ENCODE measurements at regions not wholly inside any gene's neighbourhood (a gene's known extent, or its start where the extent isn't known, plus 50 kb on each side); places are given as distances from the start of the nearest gene placed in this dataset.
"Not testable (repeated sequence)": the region's sequence is repeated elsewhere in the genome, so short reads cannot be mapped to it uniquely, and the experiment has no call there.

- H3K27me3 ChIP-seq (replicated peaks in 1 of 2; ENCODE audit: control insufficient read depth in 2 of 2, insufficient read depth in 2 of 2, low read length in 1 of 2); in situ Hi-C loops (cut with MboI); FAIRE-seq; H3K79me2 ChIP-seq (ENCODE audit: control insufficient read depth, insufficient read depth, low read length); H3K27ac ChIP-seq (ENCODE audit: control insufficient read depth, insufficient read depth); BruUV-seq (replicated peaks); H3K4me3 ChIP-seq; POLR2A ChIA-PET; DNase-seq (ENCODE audit: low read depth, low spot score); H4K20me1 ChIP-seq (ENCODE audit: control insufficient read depth, insufficient read depth); H3K36me3 ChIP-seq (ENCODE audit: control insufficient read depth in 2 of 2, insufficient read depth in 2 of 2, low read length in 1 of 2); H2AFZ ChIP-seq (ENCODE audit: control insufficient read depth, low read depth, low read length); H3K9ac ChIP-seq (ENCODE audit: control insufficient read depth, insufficient read depth, low read length); H3K4me2 ChIP-seq (ENCODE audit: control insufficient read depth, insufficient read depth): not testable (repeated sequence)
- 0% methylated on average over 2 of the region's 2 CpGs for WGBS (ENCODE audit: insufficient coverage, insufficient replicate concordance, low lambda C conversion rate, missing lambda C conversion rate)
- ATAC-seq: peak; percentile 49
- ChIA-PET SMC1A (ENCODE audit: uncharacterized antibody, unreplicated experiment) (interaction anchor here (0.8 to 2.5 kb wide), 5 partner anchors 9 to 26 kb away, joined by 3 to 9 read pairs (median 6); no protein-coding TSS in a partner anchor), CTCF (interaction anchor here (0.6 to 3.4 kb wide), 10 partner anchors 8 to 535 kb away, joined by 3 to 18 read pairs (median 6); no protein-coding TSS in a partner anchor), RAD21 (ENCODE audit: unreplicated experiment) (interaction anchor here (1.0 to 1.8 kb wide), 4 partner anchors 19 to 45 kb away, joined by 3 to 6 read pairs (median 4); no protein-coding TSS in a partner anchor)
- intact Hi-C loops (cut with micrococcal nuclease; ENCODE audit: unreplicated experiment): loop anchor here (1.0 to 5.0 kb wide), 2 partner anchors 49 to 1035 kb away; no protein-coding TSS in a partner anchor
- peaks cover 13% of the 10 kb centered on the region; the same call in 2 of the 3 replicates for H3K9me3 ChIP-seq (replicated peaks; ENCODE audit: control insufficient read depth, insufficient read depth, low read length)
- peak in 1 of 2 experiments; percentile 48; a peak in 2 of 4 replicates for TF ChIP-seq IKZF2 (IDR thresholded peaks at IDR 0.05)
- TF ChIP-seq SKIL (IDR thresholded peaks at IDR 0.05; ENCODE audit: low read depth, poor library complexity, severe bottlenecking): peak; percentile 59
- peak; percentile 38; the same call in 1 of the 2 replicates for TF ChIP-seq RUNX3 (IDR thresholded peaks at IDR 0.05; ENCODE audit: low read length)
- TF ChIP-seq MEF2B (IDR thresholded peaks at IDR 0.05; ENCODE audit: partially characterized antibody, poor library complexity, severe bottlenecking): peak; percentile 81
- TF ChIP-seq NBN (IDR thresholded peaks at IDR 0.05): 0 out of 2 replicates have a peak, but pooled peaks have one; percentile 23
- 0 out of 2 replicates have a peak, but pooled peaks have one; percentile 19 for TF ChIP-seq RELB (IDR thresholded peaks at IDR 0.05; ENCODE audit: low read depth)
- peak; percentile 74; the same call in 1 of the 2 replicates for TF ChIP-seq MTA2 (IDR thresholded peaks at IDR 0.05; ENCODE audit: low read depth)
- 0 out of 2 replicates have a peak, but pooled peaks have one; percentile 12 for TF ChIP-seq PAX5 (IDR thresholded peaks at IDR 0.05; ENCODE audit: borderline replicate concordance, low read depth, low read length)
- TF ChIP-seq ATF7 (IDR thresholded peaks at IDR 0.05; ENCODE audit: low read depth): peak; percentile 59
- TF ChIP-seq POU2F2 (IDR thresholded peaks at IDR 0.05; ENCODE audit: borderline replicate concordance, low read depth, low read length): 0 out of 3 replicates have a peak, but pooled peaks have one; percentile 40
- H3K4me1 ChIP-seq (ENCODE audit: control insufficient read depth, insufficient read depth, low read length): peaks cover 16% of the 10 kb centered on the region
Observed at GRCh38 chr15:70511972-70512587, 251.3 kb downstream of the UACA start.
